ENCODE measurements at regions not wholly inside any gene's neighbourhood (a gene's known extent, or its start where the extent isn't known, plus 50 kb on each side); places are given as distances from the start of the nearest gene placed in this dataset.

GRCh38 chr5:7955476-7955875, 86.5 kb downstream of the MTRR start:
- no peaks in the 10 kb centered on the region for H3K27me3 ChIP-seq
- TF ChIP-seq POLR2A (IDR thresholded peaks at IDR 0.05), result no peak
- no peak for TF ChIP-seq CTCF (IDR thresholded peaks at IDR 0.05)
- no peak for TF ChIP-seq POLR2AphosphoS5 (IDR thresholded peaks at IDR 0.05; ENCODE audit: insufficient read depth in 1 of 2, low read depth in 1 of 2)
- H3K36me3 ChIP-seq, result no peaks in the 10 kb centered on the region
- no peaks in the 10 kb centered on the region for H3K4me1 ChIP-seq
- H3K4me3 ChIP-seq, result no peak overlapping the region
- no peak for DNase-seq (ENCODE audit: extremely low spot score in 2 of 2)
- intact Hi-C loops (cut with DNase I), result no loop called here
- no peak overlapping the region for H3K27ac ChIP-seq
- H3K9me3 ChIP-seq, result no peaks in the 10 kb centered on the region

GRCh38 chr5:7957329-7957728, 88.4 kb downstream of the MTRR start:
- H3K27ac ChIP-seq, result no peak overlapping the region
- no peak for DNase-seq (ENCODE audit: extremely low spot score in 2 of 2)
- no peaks in the 10 kb centered on the region for H3K4me1 ChIP-seq
- no peak for TF ChIP-seq POLR2A (IDR thresholded peaks at IDR 0.05)
- TF ChIP-seq CTCF (IDR thresholded peaks at IDR 0.05), result no peak
- no peak for TF ChIP-seq POLR2AphosphoS5 (IDR thresholded peaks at IDR 0.05; ENCODE audit: insufficient read depth in 1 of 2, low read depth in 1 of 2)
- no peak overlapping the region for H3K4me3 ChIP-seq
- no peaks in the 10 kb centered on the region for H3K36me3 ChIP-seq
- intact Hi-C loops (cut with DNase I), result no loop called here
- H3K9me3 ChIP-seq, result no peaks in the 10 kb centered on the region
- H3K27me3 ChIP-seq, result no peaks in the 10 kb centered on the region

GRCh38 chr5:7960142-7960541, 91.2 kb downstream of the MTRR start:
- Histone ChIP-seq H3K27ac (no peak overlapping the region), H3K36me3 (no peaks in the 10 kb centered on the region), H3K4me3 (no peak overlapping the region), H3K9me3 (no peaks in the 10 kb centered on the region), H3K27me3 (no peaks in the 10 kb centered on the region), H3K4me1 (no peaks in the 10 kb centered on the region)
- no peak for TF ChIP-seq CTCF (IDR thresholded peaks at IDR 0.05)
- TF ChIP-seq POLR2A (IDR thresholded peaks at IDR 0.05), result no peak
- DNase-seq (ENCODE audit: extremely low spot score in 2 of 2), result no peak
- intact Hi-C loops (cut with DNase I), result no loop called here

- no peaks in the 10 kb centered on the region for H3K4me1 ChIP-seq
- intact Hi-C loops (cut with DNase I), result no loop called here
- H3K9me3 ChIP-seq, result no peaks in the 10 kb centered on the region
- TF ChIP-seq POLR2AphosphoS5 (IDR thresholded peaks at IDR 0.05; ENCODE audit: insufficient read depth in 1 of 2, low read depth in 1 of 2) (no peak), POLR2A (IDR thresholded peaks at IDR 0.05) (no peak)
- no peak overlapping the region for H3K4me3 ChIP-seq
- no peaks in the 10 kb centered on the region for H3K27me3 ChIP-seq
- no peak for DNase-seq (ENCODE audit: extremely low spot score in 2 of 2)
- no peak overlapping the region for H3K27ac ChIP-seq
- no peaks in the 10 kb centered on the region for H3K36me3 ChIP-seq
These were observed 92.6 kb downstream of the MTRR start for GRCh38 chr5:7961540-7961939.

- intact Hi-C loops (cut with DNase I), result no loop called here
- Histone ChIP-seq H3K9me3 (no peaks in the 10 kb centered on the region), H3K36me3 (no peaks in the 10 kb centered on the region), H3K4me1 (no peaks in the 10 kb centered on the region), H3K27me3 (no peaks in the 10 kb centered on the region), H3K27ac (no peak overlapping the region), H3K4me3 (no peak overlapping the region)
- no peak for TF ChIP-seq POLR2AphosphoS5 (IDR thresholded peaks at IDR 0.05; ENCODE audit: insufficient read depth in 1 of 2, low read depth in 1 of 2)
- no peak for TF ChIP-seq POLR2A (IDR thresholded peaks at IDR 0.05)
- no peak for TF ChIP-seq CTCF (IDR thresholded peaks at IDR 0.05)
- DNase-seq (ENCODE audit: extremely low spot score in 2 of 2), result no peak
These were observed 101.9 kb downstream of the MTRR start for GRCh38 chr5:7970816-7971215.
